Nephron progenitor cell (in vitro differentiated cells): ENCODE measurements at regions not wholly inside any gene's neighbourhood (a gene's known extent, or its start where the extent isn't known, plus 50 kb on each side); places are given as distances from the start of the nearest gene placed in this dataset.

Source experiments
- DNase-seq: peaks from one replicate; pipeline ENCODE4 v3.0.0; 2021
- H3K27ac Mint-ChIP-seq: 2 replicates; pipeline ENCODE4 v1.8.0; 2021; ENCODE audit warnings: mild to moderate bottlenecking, moderate library complexity, mixed read lengths
- H3K27me3 Mint-ChIP-seq: 2 replicates; pipeline ENCODE4 v1.8.0; 2021; ENCODE audit warnings: mild to moderate bottlenecking, low read depth, mixed read lengths; ENCODE audit not compliant: poor library complexity
- H3K36me3 Mint-ChIP-seq: 2 replicates; pipeline ENCODE4 v1.8.0; 2021; ENCODE audit warnings: low read depth, mixed read lengths
- H3K4me1 Mint-ChIP-seq: 2 replicates; pipeline ENCODE4 v1.8.0; 2021; ENCODE audit warnings: mixed read lengths
- H3K4me3 Mint-ChIP-seq: 2 replicates; pipeline ENCODE4 v1.8.0; 2021; ENCODE audit warnings: mild to moderate bottlenecking, moderate library complexity, mixed read lengths
- H3K9me3 Mint-ChIP-seq: 2 replicates; pipeline ENCODE4 v1.8.0; 2021; ENCODE audit warnings: mild to moderate bottlenecking, moderate library complexity, mixed read lengths
- CTCF ChIP-seq: fragments of 200-600 bp; sonication (generic); IDR thresholded peaks from 2 replicates; pipeline ENCODE4 v1.5.0; 2021; ENCODE audit warnings: antibody characterized with exemption

GRCh38 chr3:188097791-188098190 is 56.2 kb upstream of the LPP start:
- DNase-seq, result no peak
- H3K36me3 Mint-ChIP-seq, result peaks cover 5% of the 10 kb centered on the region
- H3K9me3 Mint-ChIP-seq, result peaks cover 27% of the 10 kb centered on the region
- no peak overlapping the region for H3K4me3 Mint-ChIP-seq
- H3K27ac Mint-ChIP-seq, result no peak overlapping the region
- peaks cover 6% of the 10 kb centered on the region for H3K4me1 Mint-ChIP-seq
- no peak for TF ChIP-seq CTCF
- peaks cover 21% of the 10 kb centered on the region for H3K27me3 Mint-ChIP-seq

GRCh38 chr3:188099907-188100306 is 54.0 kb upstream of the LPP start:
- Mint-ChIP-seq H3K4me1 (peaks cover 6% of the 10 kb centered on the region), H3K9me3 (peaks cover 27% of the 10 kb centered on the region), H3K4me3 (no peak overlapping the region), H3K27ac (no peak overlapping the region), H3K36me3 (peaks cover 5% of the 10 kb centered on the region), H3K27me3 (peaks cover 22% of the 10 kb centered on the region)
- no peak for DNase-seq
- TF ChIP-seq CTCF, result no peak

- H3K27me3 Mint-ChIP-seq, result peaks cover 18% of the 10 kb centered on the region
- no peak overlapping the region for H3K4me3 Mint-ChIP-seq
- H3K9me3 Mint-ChIP-seq, result peaks cover 27% of the 10 kb centered on the region
- no peak overlapping the region for H3K27ac Mint-ChIP-seq
- TF ChIP-seq CTCF, result no peak
- H3K36me3 Mint-ChIP-seq, result peaks cover 5% of the 10 kb centered on the region
- peaks cover 17% of the 10 kb centered on the region for H3K4me1 Mint-ChIP-seq
- no peak for DNase-seq
Measured at GRCh38 chr3:188102861-188103547, 51.0 kb upstream of the LPP start.

- Mint-ChIP-seq H3K27ac (no peak overlapping the region), H3K27me3 (peaks cover 18% of the 10 kb centered on the region), H3K4me3 (no peak overlapping the region), H3K36me3 (peaks cover 5% of the 10 kb centered on the region), H3K4me1 (peaks cover 16% of the 10 kb centered on the region), H3K9me3 (peaks cover 21% of the 10 kb centered on the region)
- TF ChIP-seq CTCF, result no peak
- DNase-seq, result no peak
Measured at GRCh38 chr3:188104050-188104449, 49.9 kb upstream of the LPP start.
